GM23338 (cell line): ENCODE measurements at regions not wholly inside any gene's neighbourhood (a gene's known extent, or its start where the extent isn't known, plus 50 kb on each side); places are given as distances from the start of the nearest gene placed in this dataset.

ENCODE experiments used
- ATAC-seq: fragments of 200-7000 bp; cut with Tn5 transposase; 3 replicates; pipeline ENCODE4 v1.9.1; 2020
- DNase-seq: peaks from one replicate; pipeline ENCODE4 v3.0.0-alpha.2; 2015; ENCODE audit warnings: low spot score
- H2AFZ ChIP-seq: fragments of 200-600 bp; sonication (generic); 2 replicates; pipeline ENCODE4 v1.8.0; 2016; ENCODE audit warnings: antibody characterized with exemption, mild to moderate bottlenecking, moderate library complexity
- H3F3A ChIP-seq: fragments of 200-600 bp; sonication (generic); replicated peaks from 2 replicates; pipeline ENCODE4 v1.8.0; 2017; ENCODE audit warnings: antibody characterized with exemption, mixed run types, low read depth
- H3K27ac ChIP-seq: fragments of 200-600 bp; sonication (generic); 2 replicates; pipeline ENCODE4 v1.6.1; 2016; ENCODE audit warnings: low read depth
- H3K27me3 ChIP-seq: fragments of 200-600 bp; sonication (generic); 2 replicates; pipeline ENCODE4 v1.8.0; 2016; ENCODE audit warnings: mild to moderate bottlenecking, mixed run types, moderate library complexity; ENCODE audit not compliant: insufficient read depth
- H3K36me3 ChIP-seq: fragments of 200-600 bp; sonication (generic); 2 replicates; pipeline ENCODE4 v1.8.0; 2016; ENCODE audit warnings: mild to moderate bottlenecking; ENCODE audit not compliant: insufficient read depth
- H3K4me1 ChIP-seq: fragments of 200-600 bp; sonication (generic); 2 replicates; pipeline ENCODE4 v1.8.0; 2016; ENCODE audit warnings: mild to moderate bottlenecking, moderate library complexity; ENCODE audit not compliant: insufficient read depth
- H3K4me2 ChIP-seq: fragments of 200-600 bp; sonication (generic); 2 replicates; pipeline ENCODE4 v1.7.1; 2017; ENCODE audit warnings: mixed run types
- H3K4me3 ChIP-seq: fragments of 200-600 bp; sonication (generic); 2 replicates; pipeline ENCODE4 v1.6.1; 2016; ENCODE audit warnings: mixed run types
- H3K79me2 ChIP-seq: fragments of 200-600 bp; sonication (generic); replicated peaks from 2 replicates; pipeline ENCODE4 v1.8.0; 2017; ENCODE audit warnings: mild to moderate bottlenecking; ENCODE audit not compliant: insufficient read depth
- H3K9me2 ChIP-seq: fragments of 200-600 bp; sonication (generic); 2 replicates; pipeline ENCODE4 v1.8.0; 2017; ENCODE audit not compliant: insufficient read depth
- H4K20me1 ChIP-seq: fragments of 200-600 bp; sonication (generic); replicated peaks from 2 replicates; pipeline ENCODE4 v1.8.0; 2017; ENCODE audit warnings: mild to moderate bottlenecking; ENCODE audit not compliant: insufficient read depth
- H3K27ac Mint-ChIP-seq: 2 replicates; pipeline ENCODE4 v1.8.0; 2020; ENCODE audit warnings: inconsistent platforms, mild to moderate bottlenecking, moderate library complexity, mixed read lengths
- H3K27me3 Mint-ChIP-seq: 3 replicates; pipeline ENCODE4 v1.8.0; 2022; ENCODE audit warnings: low read depth, mild to moderate bottlenecking, moderate library complexity, mixed read lengths, inconsistent platforms; ENCODE audit not compliant: insufficient read depth, poor library complexity
- H3K36me3 Mint-ChIP-seq: 3 replicates; pipeline ENCODE4 v1.8.0; 2021; ENCODE audit warnings: low read depth, mild to moderate bottlenecking, inconsistent platforms, moderate library complexity, mixed read lengths
- H3K4me1 Mint-ChIP-seq: 3 replicates; pipeline ENCODE4 v1.8.0; 2020; ENCODE audit warnings: mild to moderate bottlenecking, inconsistent platforms, mixed read lengths
- H3K4me3 Mint-ChIP-seq: 3 replicates; pipeline ENCODE4 v1.8.0; 2021; ENCODE audit warnings: moderate library complexity, mild to moderate bottlenecking, inconsistent platforms, mixed read lengths
- H3K9me3 Mint-ChIP-seq: 3 replicates; pipeline ENCODE4 v1.8.0; 2020; ENCODE audit warnings: moderate library complexity, mild to moderate bottlenecking, inconsistent platforms, mixed read lengths
- CREB1 ChIP-seq: fragments of 250-450 bp; sonication (Bioruptor Pico); IDR thresholded peaks from 2 replicates; pipeline ENCODE4 v1.5.0; 2020; ENCODE audit warnings: low read depth, mild to moderate bottlenecking, moderate library complexity
- EZH2phosphoT487 ChIP-seq: fragments of 200-600 bp; sonication (generic); IDR thresholded peaks from one replicate; pipeline ENCODE4 v1.8.1; 2018; ENCODE audit warnings: antibody characterized with exemption; ENCODE audit not compliant: unreplicated experiment
- JUNB ChIP-seq: IDR thresholded peaks from one replicate; pipeline ENCODE4 v1.6.1; 2016; ENCODE audit warnings: antibody characterized with exemption; ENCODE audit not compliant: unreplicated experiment
- NANOG ChIP-seq: IDR thresholded peaks from 2 replicates; pipeline ENCODE4 v1.6.1; 2016; ENCODE audit warnings: antibody characterized with exemption, borderline replicate concordance
- STAT1 ChIP-seq: IDR thresholded peaks from one replicate; pipeline ENCODE4 v1.6.1; 2016; ENCODE audit warnings: antibody characterized with exemption; ENCODE audit not compliant: unreplicated experiment
- ZNF114 ChIP-seq: fragments of 250-450 bp; sonication (Bioruptor Pico); IDR thresholded peaks from 2 replicates; pipeline ENCODE4 v1.5.0; 2020; ENCODE audit warnings: mild to moderate bottlenecking, moderate library complexity
- ZNF331 ChIP-seq: fragments of 250-450 bp; sonication (Bioruptor Pico); IDR thresholded peaks from 2 replicates; pipeline ENCODE4 v1.5.0; 2020; ENCODE audit warnings: low read depth, mild to moderate bottlenecking, moderate library complexity
- TF ChIP-seq, protein P1 (sequence below): IDR thresholded peaks from one replicate; pipeline ENCODE4 v1.6.1; 2018; ENCODE audit warnings: antibody characterized with exemption; ENCODE audit not compliant: unreplicated experiment
- TF ChIP-seq, protein P2 (sequence below): fragments of 250-450 bp; sonication (Bioruptor Pico); IDR thresholded peaks from 2 replicates; pipeline ENCODE4 v1.5.0; 2020; ENCODE audit warnings: mild to moderate bottlenecking, moderate library complexity
- TF ChIP-seq, protein P3 (sequence below), 2 experiments: fragments of 200-600 bp in 1 of 2; sonication (generic) in 1 of 2; conservative IDR thresholded peaks; 2 replicates each; pipeline versions ENCODE4 v1.5.1 to v1.6.1; 2016 to 2017; ENCODE audit warnings: antibody characterized with exemption in 2 of 2, low read depth in 2 of 2, mild to moderate bottlenecking in 2 of 2, moderate library complexity in 1 of 2

DNA sequence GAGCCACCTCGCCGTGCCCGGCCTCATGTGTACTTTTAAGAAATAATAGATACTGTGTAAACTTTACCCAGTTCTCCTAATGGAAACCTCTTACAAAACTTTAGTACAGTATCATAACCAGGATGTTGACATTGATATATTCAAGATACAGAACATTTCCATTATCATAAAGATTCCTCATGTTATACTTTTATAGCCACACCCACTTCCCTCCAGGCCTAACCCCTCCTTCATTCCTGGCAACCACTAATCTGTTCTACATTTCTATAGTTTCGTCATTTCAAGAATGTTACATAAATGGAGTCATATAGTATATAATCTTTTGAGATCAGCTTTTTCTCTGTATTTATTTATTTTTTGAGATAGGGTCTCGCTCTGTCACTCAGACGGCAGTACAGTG lies 52.6 kb upstream of the SALL4 start:
- H3K4me1 Mint-ChIP-seq, result 0 out of 3 replicates have a peak, but pooled peaks cover 2% of the 10 kb centered on the region
- Histone ChIP-seq H3K27me3 (no peaks in the 10 kb centered on the region), H3K27ac (no peak overlapping the region), H3K79me2 (no peaks in the 10 kb centered on the region), H4K20me1 (no peaks in the 10 kb centered on the region), H2AFZ (no peak overlapping the region), H3F3A (no peaks in the 10 kb centered on the region), H3K4me3 (no peak overlapping the region), H3K4me2 (no peak overlapping the region), H3K9me2 (no peaks in the 10 kb centered on the region), H3K4me1 (no peaks in the 10 kb centered on the region), H3K36me3 (no peaks in the 10 kb centered on the region)
- H3K4me3 Mint-ChIP-seq, result no peak overlapping the region
- ATAC-seq, result no peak
- H3K27ac Mint-ChIP-seq, result no peak overlapping the region
- TF ChIP-seq ZNF114 (CRISPR knock-in tag) (no peak), NANOG (no peak), EZH2phosphoT487 (no peak), STAT1 (no peak), CREB1 (no peak), ZNF331 (no peak), JUNB (no peak)
- TF ChIP-seq, protein P1, sequence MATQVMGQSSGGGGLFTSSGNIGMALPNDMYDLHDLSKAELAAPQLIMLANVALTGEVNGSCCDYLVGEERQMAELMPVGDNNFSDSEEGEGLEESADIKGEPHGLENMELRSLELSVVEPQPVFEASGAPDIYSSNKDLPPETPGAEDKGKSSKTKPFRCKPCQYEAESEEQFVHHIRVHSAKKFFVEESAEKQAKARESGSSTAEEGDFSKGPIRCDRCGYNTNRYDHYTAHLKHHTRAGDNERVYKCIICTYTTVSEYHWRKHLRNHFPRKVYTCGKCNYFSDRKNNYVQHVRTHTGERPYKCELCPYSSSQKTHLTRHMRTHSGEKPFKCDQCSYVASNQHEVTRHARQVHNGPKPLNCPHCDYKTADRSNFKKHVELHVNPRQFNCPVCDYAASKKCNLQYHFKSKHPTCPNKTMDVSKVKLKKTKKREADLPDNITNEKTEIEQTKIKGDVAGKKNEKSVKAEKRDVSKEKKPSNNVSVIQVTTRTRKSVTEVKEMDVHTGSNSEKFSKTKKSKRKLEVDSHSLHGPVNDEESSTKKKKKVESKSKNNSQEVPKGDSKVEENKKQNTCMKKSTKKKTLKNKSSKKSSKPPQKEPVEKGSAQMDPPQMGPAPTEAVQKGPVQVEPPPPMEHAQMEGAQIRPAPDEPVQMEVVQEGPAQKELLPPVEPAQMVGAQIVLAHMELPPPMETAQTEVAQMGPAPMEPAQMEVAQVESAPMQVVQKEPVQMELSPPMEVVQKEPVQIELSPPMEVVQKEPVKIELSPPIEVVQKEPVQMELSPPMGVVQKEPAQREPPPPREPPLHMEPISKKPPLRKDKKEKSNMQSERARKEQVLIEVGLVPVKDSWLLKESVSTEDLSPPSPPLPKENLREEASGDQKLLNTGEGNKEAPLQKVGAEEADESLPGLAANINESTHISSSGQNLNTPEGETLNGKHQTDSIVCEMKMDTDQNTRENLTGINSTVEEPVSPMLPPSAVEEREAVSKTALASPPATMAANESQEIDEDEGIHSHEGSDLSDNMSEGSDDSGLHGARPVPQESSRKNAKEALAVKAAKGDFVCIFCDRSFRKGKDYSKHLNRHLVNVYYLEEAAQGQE, result no peak
- TF ChIP-seq, protein P2, sequence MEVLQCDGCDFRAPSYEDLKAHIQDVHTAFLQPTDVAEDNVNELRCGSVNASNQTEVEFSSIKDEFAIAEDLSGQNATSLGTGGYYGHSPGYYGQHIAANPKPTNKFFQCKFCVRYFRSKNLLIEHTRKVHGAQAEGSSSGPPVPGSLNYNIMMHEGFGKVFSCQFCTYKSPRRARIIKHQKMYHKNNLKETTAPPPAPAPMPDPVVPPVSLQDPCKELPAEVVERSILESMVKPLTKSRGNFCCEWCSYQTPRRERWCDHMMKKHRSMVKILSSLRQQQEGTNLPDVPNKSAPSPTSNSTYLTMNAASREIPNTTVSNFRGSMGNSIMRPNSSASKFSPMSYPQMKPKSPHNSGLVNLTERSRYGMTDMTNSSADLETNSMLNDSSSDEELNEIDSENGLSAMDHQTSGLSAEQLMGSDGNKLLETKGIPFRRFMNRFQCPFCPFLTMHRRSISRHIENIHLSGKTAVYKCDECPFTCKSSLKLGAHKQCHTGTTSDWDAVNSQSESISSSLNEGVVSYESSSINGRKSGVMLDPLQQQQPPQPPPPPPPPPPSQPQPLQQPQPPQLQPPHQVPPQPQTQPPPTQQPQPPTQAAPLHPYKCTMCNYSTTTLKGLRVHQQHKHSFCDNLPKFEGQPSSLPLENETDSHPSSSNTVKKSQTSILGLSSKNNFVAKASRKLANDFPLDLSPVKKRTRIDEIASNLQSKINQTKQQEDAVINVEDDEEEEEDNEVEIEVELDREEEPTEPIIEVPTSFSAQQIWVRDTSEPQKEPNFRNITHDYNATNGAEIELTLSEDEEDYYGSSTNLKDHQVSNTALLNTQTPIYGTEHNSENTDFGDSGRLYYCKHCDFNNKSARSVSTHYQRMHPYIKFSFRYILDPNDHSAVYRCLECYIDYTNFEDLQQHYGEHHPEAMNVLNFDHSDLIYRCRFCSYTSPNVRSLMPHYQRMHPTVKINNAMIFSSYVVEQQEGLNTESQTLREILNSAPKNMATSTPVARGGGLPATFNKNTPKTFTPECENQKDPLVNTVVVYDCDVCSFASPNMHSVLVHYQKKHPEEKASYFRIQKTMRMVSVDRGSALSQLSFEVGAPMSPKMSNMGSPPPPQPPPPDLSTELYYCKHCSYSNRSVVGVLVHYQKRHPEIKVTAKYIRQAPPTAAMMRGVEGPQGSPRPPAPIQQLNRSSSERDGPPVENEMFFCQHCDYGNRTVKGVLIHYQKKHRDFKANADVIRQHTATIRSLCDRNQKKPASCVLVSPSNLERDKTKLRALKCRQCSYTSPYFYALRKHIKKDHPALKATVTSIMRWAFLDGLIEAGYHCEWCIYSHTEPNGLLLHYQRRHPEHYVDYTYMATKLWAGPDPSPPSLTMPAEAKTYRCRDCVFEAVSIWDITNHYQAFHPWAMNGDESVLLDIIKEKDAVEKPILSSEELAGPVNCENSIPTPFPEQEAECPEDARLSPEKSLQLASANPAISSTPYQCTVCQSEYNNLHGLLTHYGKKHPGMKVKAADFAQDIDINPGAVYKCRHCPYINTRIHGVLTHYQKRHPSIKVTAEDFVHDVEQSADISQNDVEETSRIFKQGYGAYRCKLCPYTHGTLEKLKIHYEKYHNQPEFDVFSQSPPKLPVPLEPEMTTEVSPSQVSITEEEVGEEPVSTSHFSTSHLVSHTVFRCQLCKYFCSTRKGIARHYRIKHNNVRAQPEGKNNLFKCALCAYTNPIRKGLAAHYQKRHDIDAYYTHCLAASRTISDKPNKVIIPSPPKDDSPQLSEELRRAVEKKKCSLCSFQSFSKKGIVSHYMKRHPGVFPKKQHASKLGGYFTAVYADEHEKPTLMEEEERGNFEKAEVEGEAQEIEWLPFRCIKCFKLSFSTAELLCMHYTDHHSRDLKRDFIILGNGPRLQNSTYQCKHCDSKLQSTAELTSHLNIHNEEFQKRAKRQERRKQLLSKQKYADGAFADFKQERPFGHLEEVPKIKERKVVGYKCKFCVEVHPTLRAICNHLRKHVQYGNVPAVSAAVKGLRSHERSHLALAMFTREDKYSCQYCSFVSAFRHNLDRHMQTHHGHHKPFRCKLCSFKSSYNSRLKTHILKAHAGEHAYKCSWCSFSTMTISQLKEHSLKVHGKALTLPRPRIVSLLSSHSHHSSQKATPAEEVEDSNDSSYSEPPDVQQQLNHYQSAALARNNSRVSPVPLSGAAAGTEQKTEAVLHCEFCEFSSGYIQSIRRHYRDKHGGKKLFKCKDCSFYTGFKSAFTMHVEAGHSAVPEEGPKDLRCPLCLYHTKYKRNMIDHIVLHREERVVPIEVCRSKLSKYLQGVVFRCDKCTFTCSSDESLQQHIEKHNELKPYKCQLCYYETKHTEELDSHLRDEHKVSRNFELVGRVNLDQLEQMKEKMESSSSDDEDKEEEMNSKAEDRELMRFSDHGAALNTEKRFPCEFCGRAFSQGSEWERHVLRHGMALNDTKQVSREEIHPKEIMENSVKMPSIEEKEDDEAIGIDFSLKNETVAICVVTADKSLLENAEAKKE, result no peak
- TF ChIP-seq, protein P3, sequence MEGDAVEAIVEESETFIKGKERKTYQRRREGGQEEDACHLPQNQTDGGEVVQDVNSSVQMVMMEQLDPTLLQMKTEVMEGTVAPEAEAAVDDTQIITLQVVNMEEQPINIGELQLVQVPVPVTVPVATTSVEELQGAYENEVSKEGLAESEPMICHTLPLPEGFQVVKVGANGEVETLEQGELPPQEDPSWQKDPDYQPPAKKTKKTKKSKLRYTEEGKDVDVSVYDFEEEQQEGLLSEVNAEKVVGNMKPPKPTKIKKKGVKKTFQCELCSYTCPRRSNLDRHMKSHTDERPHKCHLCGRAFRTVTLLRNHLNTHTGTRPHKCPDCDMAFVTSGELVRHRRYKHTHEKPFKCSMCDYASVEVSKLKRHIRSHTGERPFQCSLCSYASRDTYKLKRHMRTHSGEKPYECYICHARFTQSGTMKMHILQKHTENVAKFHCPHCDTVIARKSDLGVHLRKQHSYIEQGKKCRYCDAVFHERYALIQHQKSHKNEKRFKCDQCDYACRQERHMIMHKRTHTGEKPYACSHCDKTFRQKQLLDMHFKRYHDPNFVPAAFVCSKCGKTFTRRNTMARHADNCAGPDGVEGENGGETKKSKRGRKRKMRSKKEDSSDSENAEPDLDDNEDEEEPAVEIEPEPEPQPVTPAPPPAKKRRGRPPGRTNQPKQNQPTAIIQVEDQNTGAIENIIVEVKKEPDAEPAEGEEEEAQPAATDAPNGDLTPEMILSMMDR (conservative IDR thresholded peaks at IDR 0.05; ENCODE audit: low read depth in 2 of 2), result no peak
- H3K9me3 Mint-ChIP-seq, result no peaks in the 10 kb centered on the region
- H3K27me3 Mint-ChIP-seq, result peaks cover 9% of the 10 kb centered on the region
- no peaks in the 10 kb centered on the region for H3K36me3 Mint-ChIP-seq
- no peak for DNase-seq
